ENCODE measurements at regions not wholly inside any gene's neighbourhood (a gene's known extent, or its start where the extent isn't known, plus 50 kb on each side); places are given as distances from the start of the nearest gene placed in this dataset.

DNA sequence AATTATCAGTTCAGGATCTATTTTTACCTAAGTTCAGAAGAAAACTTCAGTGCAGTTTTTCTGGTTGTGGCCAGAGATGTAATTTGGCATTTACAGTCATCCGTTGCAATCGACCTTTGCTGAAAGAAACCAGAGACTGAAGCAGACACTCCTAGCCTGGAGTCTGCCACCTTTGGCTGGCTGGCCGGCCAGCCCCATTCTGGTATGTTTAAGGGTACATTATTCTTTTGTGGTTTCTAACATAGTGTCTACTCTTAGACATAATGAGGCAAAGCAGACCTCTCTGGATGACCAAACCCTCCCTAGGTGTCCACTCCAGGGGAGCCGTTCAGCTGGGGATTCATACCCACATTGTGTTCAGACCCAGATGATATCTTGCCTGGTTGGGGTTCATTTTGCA is 275.9 kb upstream of the TPM1 start:
- peaks cover 0 to 19% (median 0%) of the 10 kb centered on the region in 12 donors for H3K4me1 ChIP-seq
- H3K27ac ChIP-seq = no peak overlapping the region
- no peaks in the 10 kb centered on the region for H3K27me3 ChIP-seq
- peaks cover 0 to 95% (median 51%) of the 10 kb centered on the region in 9 donors for H3K36me3 ChIP-seq
- no peak for TF ChIP-seq POLR2A (IDR thresholded peaks at IDR 0.05)
- TF ChIP-seq, protein P1, sequence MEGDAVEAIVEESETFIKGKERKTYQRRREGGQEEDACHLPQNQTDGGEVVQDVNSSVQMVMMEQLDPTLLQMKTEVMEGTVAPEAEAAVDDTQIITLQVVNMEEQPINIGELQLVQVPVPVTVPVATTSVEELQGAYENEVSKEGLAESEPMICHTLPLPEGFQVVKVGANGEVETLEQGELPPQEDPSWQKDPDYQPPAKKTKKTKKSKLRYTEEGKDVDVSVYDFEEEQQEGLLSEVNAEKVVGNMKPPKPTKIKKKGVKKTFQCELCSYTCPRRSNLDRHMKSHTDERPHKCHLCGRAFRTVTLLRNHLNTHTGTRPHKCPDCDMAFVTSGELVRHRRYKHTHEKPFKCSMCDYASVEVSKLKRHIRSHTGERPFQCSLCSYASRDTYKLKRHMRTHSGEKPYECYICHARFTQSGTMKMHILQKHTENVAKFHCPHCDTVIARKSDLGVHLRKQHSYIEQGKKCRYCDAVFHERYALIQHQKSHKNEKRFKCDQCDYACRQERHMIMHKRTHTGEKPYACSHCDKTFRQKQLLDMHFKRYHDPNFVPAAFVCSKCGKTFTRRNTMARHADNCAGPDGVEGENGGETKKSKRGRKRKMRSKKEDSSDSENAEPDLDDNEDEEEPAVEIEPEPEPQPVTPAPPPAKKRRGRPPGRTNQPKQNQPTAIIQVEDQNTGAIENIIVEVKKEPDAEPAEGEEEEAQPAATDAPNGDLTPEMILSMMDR (IDR thresholded peaks at IDR 0.05) = no peak
- ATAC-seq (peak in 1 of 4 donors; percentile 27), DNase-seq (no peak)
- WGBS, 4 donors = 48 to 69% (median 60%) methylated on average over 4 of the region's 4 CpGs
- H3K4me3 ChIP-seq = no peak overlapping the region
- H3K9me3 ChIP-seq = no peaks in the 10 kb centered on the region
- intact Hi-C loops (cut with DNase I) = no loop called here

DNA sequence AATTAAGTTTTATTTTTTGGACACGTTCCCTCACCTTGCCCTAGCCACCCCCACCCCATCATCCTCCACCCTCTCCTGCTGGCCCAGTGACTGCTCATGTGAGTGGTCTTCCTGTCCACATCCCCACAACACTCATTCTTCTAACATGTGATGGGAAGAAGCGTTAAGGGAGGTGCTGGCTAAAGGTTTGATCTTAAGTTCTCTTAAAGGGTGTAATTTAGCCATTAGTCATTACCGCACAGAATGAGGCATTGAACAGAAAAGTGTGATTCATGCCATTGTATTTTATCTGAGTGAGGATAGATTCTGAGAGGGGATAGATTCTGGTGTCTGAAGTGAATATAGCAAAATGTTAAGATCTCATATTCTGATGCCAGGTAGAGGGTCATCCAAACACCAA is 272.9 kb upstream of the TPM1 start:
- no peaks in the 10 kb centered on the region for H3K9me3 ChIP-seq
- intact Hi-C loops (cut with DNase I) = no loop called here
- H3K4me1 ChIP-seq = peaks cover 0 to 19% (median 0%) of the 10 kb centered on the region in 12 donors
- H3K36me3 ChIP-seq = peaks cover 0 to 95% (median 56%) of the 10 kb centered on the region in 9 donors
- H3K27me3 ChIP-seq = no peaks in the 10 kb centered on the region
- TF ChIP-seq, protein P1 (IDR thresholded peaks at IDR 0.05) = no peak
- no peak for TF ChIP-seq POLR2A (IDR thresholded peaks at IDR 0.05)
- H3K27ac ChIP-seq = no peak overlapping the region
- WGBS, 4 donors = 90 to 96% (median 92%) methylated on average over 3 of the region's 3 CpGs
- no peak for DNase-seq
- H3K4me3 ChIP-seq = no peak overlapping the region
- ATAC-seq = no peak

DNA sequence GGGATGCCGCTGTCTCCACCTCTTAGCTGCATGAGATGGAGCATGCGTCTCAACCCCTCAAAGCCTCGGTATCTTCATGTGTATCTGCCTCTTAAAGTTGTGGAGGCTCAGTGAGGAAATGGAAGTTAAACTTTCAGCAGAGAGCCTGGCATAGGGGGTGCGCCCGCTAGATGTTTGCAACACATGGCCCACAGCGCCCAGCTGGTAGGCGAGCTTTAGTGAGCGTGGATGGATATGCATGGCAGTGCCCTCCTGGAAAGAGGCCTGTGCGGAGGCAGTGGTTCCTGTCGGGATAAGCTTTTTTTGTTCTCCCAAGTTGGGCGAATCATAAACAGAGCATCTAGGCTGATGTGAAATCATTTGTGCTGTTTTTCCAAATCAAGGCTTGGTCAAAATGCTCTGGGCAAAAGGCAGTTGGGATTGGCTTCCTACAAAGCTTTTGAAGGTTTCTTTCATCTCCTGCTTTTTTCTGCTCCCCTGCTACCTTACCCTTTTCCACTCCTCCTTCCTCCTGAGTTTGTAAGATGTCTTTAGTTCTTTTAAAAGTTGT is 272.4 kb upstream of the TPM1 start:
- no peaks in the 10 kb centered on the region for H3K27me3 ChIP-seq
- peaks cover 0 to 19% (median 0%) of the 10 kb centered on the region in 12 donors for H3K4me1 ChIP-seq
- WGBS, 4 donors = 93 to 99% (median 95%) methylated on average over 11 of the region's 11 CpGs
- no peak overlapping the region for H3K27ac ChIP-seq
- no peak for DNase-seq
- H3K36me3 ChIP-seq = peaks cover 0 to 91% (median 56%) of the 10 kb centered on the region in 9 donors
- TF ChIP-seq, protein P1 (IDR thresholded peaks at IDR 0.05) = no peak
- no peak for TF ChIP-seq POLR2A (IDR thresholded peaks at IDR 0.05)
- H3K4me3 ChIP-seq = no peak overlapping the region
- no peak for ATAC-seq
- intact Hi-C loops (cut with DNase I) = no loop called here
- no peaks in the 10 kb centered on the region for H3K9me3 ChIP-seq

DNA sequence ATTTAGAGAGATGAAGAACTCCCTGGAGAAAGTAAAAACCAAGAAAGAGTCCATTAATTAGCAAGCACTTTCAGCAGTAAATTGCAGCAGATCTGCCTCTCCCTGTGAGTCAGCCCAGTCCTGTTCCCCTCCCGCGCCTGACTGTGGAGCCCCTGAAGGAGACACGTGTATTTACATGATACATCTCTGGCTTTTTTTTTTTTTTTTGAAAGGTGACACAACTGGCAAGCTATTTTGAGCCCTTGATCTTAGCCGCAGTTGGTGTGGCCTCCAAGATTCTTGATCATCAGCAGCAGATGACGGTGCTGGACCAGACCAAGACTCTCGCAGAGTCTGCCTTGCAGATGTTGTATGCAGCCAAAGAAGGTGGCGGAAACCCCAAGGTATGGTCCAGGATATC is 271.8 kb upstream of the TPM1 start:
- TF ChIP-seq, protein P1 (IDR thresholded peaks at IDR 0.05) = no peak
- no peak for TF ChIP-seq POLR2A (IDR thresholded peaks at IDR 0.05)
- peak in 3 of 4 donors; percentile 23 to 53 (median 50) for ATAC-seq
- WGBS, 4 donors = 60 to 76% (median 65%) methylated on average over 7 of the region's 7 CpGs
- H3K4me1 ChIP-seq = peaks cover 0 to 18% (median 0%) of the 10 kb centered on the region in 12 donors
- no peaks in the 10 kb centered on the region for H3K9me3 ChIP-seq
- intact Hi-C loops (cut with DNase I) = no loop called here
- H3K36me3 ChIP-seq = peaks cover 0 to 91% (median 60%) of the 10 kb centered on the region in 9 donors
- no peaks in the 10 kb centered on the region for H3K27me3 ChIP-seq
- no peak overlapping the region for H3K4me3 ChIP-seq
- DNase-seq = no peak
- H3K27ac ChIP-seq = no peak overlapping the region

Data from heart left ventricle (tissue), 16 donors.